ENCODE measurements at regions not wholly inside any gene's neighbourhood (a gene's known extent, or its start where the extent isn't known, plus 50 kb on each side); places are given as distances from the start of the nearest gene placed in this dataset.

- Mint-ChIP-seq H3K4me1 (peaks cover 3 to 8% of the 10 kb centered on the region in 2 experiments; a peak in 2 of 4 replicates), H3K9me3 (0 out of 5 replicates have a peak, but pooled peaks cover 0 to 2% of the 10 kb centered on the region in 2 experiments), H3K27ac (no peak overlapping the region; a peak in 1 of 7 replicates), H3K36me3 (ENCODE audit: insufficient read depth in 1 of 3, low read depth in 3 of 3) (no peaks in the 10 kb centered on the region; a peak in 1 of 7 replicates), H3K27me3 (ENCODE audit: low read depth) (no peaks in the 10 kb centered on the region), H3K4me3 (no peak overlapping the region)
- Histone ChIP-seq H2AFZ (ENCODE audit: low read length) (no peak overlapping the region), H4K8ac (replicated peaks; ENCODE audit: insufficient read length, low read depth, low read length) (no peak overlapping the region), H3K4ac (ENCODE audit: low read depth, low read length) (no peak overlapping the region), H3K56ac (ENCODE audit: insufficient read length, low read depth, low read length) (no peak overlapping the region), H3K9me3 (ENCODE audit: control insufficient read depth, low read depth, low read length) (no peaks in the 10 kb centered on the region), H3K9ac (ENCODE audit: extremely low read depth, insufficient read length, low read length) (no peak overlapping the region), H3K4me2 (ENCODE audit: insufficient read depth, insufficient read length, low read length) (no peak overlapping the region), H4K20me1 (ENCODE audit: control insufficient read depth, insufficient read depth, insufficient read length) (no peaks in the 10 kb centered on the region), H3K18ac (ENCODE audit: insufficient read length, low read depth, low read length) (no peak overlapping the region), H3K27ac (ENCODE audit: insufficient read length, low read depth, low read length) (no peak overlapping the region), H3K14ac (ENCODE audit: insufficient read depth, low read length) (no peak overlapping the region), H2BK120ac (ENCODE audit: low read depth, low read length, poor library complexity, severe bottlenecking) (no peak overlapping the region), H3K27me3 (ENCODE audit: insufficient read depth, low read length) (no peaks in the 10 kb centered on the region), H4K91ac (ENCODE audit: insufficient read length, low read depth, low read length) (no peak overlapping the region), H2BK15ac (ENCODE audit: low read depth, low read length) (no peak overlapping the region), H2BK20ac (ENCODE audit: low read depth, low read length, poor library complexity, severe bottlenecking) (no peak overlapping the region), H3K4me1 (ENCODE audit: insufficient read depth, low read length) (no peaks in the 10 kb centered on the region), H2BK5ac (ENCODE audit: insufficient read length, low read length) (no peak overlapping the region), H3K23ac (ENCODE audit: insufficient read length, low read depth, low read length) (no peak overlapping the region), H3T11ph (ENCODE audit: low read length) (no peak overlapping the region), H2BK12ac (ENCODE audit: insufficient read length, low read depth, low read length) (no peak overlapping the region), H3K23me2 (ENCODE audit: insufficient read length, low read depth, low read length, poor library complexity, severe bottlenecking) (no peaks in the 10 kb centered on the region), H2AK5ac (ENCODE audit: insufficient read length, low read length) (no peak overlapping the region), H3K79me2 (ENCODE audit: insufficient read depth, low read length) (no peaks in the 10 kb centered on the region), H4K5ac (ENCODE audit: insufficient read length, low read depth, low read length) (no peak overlapping the region), H3K79me1 (ENCODE audit: insufficient read depth, low read depth, low read length, poor library complexity, severe bottlenecking) (no peaks in the 10 kb centered on the region)
- no peak for DNase-seq
- no CpG with 5 or more reads among the region's 6 CpGs for WGBS (ENCODE audit: extremely low coverage, insufficient read length, low lambda C conversion rate)
- no peak for TF ChIP-seq CTCF (conservative IDR thresholded peaks at IDR 0.05)
These were observed 441.8 kb downstream of the CMPK2 start for GRCh38 chr2:6423944-6424343.

Data from H9 (cell line).